ENCODE measurements at regions not wholly inside any gene's neighbourhood (a gene's known extent, or its start where the extent isn't known, plus 50 kb on each side); places are given as distances from the start of the nearest gene placed in this dataset.
A peak's percentile ranks its signal among the peaks of the same experiment; 100 is the strongest.
"Not testable (repeated sequence)": the region's sequence is repeated elsewhere in the genome, so short reads cannot be mapped to it uniquely, and the experiment has no call there.

GRCh38 chr12:102344691-102345090 lies 135.7 kb downstream of the IGF1 start:
- no peak for DNase-seq (ENCODE audit: low read depth)

- no peak for DNase-seq (ENCODE audit: low read depth)
These were observed 136.8 kb downstream of the IGF1 start for GRCh38 chr12:102343361-102344121.

GRCh38 chr12:102342281-102343006 lies 137.9 kb downstream of the IGF1 start:
- DNase-seq (ENCODE audit: low read depth), result no peak

GRCh38 chr12:102334765-102335164 lies 137.1 kb upstream of the PMCH start:
- no peak for DNase-seq (ENCODE audit: low read depth)

- no peak for DNase-seq (ENCODE audit: low read depth)
These were observed 133.8 kb upstream of the PMCH start for GRCh38 chr12:102331419-102331818.

GRCh38 chr12:102329883-102330282 lies 132.2 kb upstream of the PMCH start:
- no peak for DNase-seq (ENCODE audit: low read depth)

- DNase-seq (ENCODE audit: low read depth), result no peak
These were observed 129.3 kb upstream of the PMCH start for GRCh38 chr12:102326982-102327381.

GRCh38 chr12:102325108-102325507 lies 127.5 kb upstream of the PMCH start:
- DNase-seq (ENCODE audit: low read depth), result not testable (repeated sequence)

GRCh38 chr12:102323799-102324198 lies 126.2 kb upstream of the PMCH start:
- DNase-seq (ENCODE audit: low read depth), result no peak

GRCh38 chr12:102322254-102322653 lies 124.6 kb upstream of the PMCH start:
- no peak for DNase-seq (ENCODE audit: low read depth)

GRCh38 chr12:102321305-102322082 lies 123.9 kb upstream of the PMCH start:
- no peak for DNase-seq (ENCODE audit: low read depth)

GRCh38 chr12:102317155-102317554 lies 119.5 kb upstream of the PMCH start:
- no peak for DNase-seq (ENCODE audit: low read depth)

- no peak for DNase-seq (ENCODE audit: low read depth)
These were observed 119.1 kb upstream of the PMCH start for GRCh38 chr12:102316723-102317122.

GRCh38 chr12:102314821-102315220 lies 117.2 kb upstream of the PMCH start:
- no peak for DNase-seq (ENCODE audit: low read depth)

- DNase-seq (ENCODE audit: low read depth), result not testable (repeated sequence)
These were observed 115.7 kb upstream of the PMCH start for GRCh38 chr12:102313116-102313971.

- DNase-seq (ENCODE audit: low read depth), result no peak
These were observed 107.9 kb upstream of the PMCH start for GRCh38 chr12:102305486-102305885.

GRCh38 chr12:102304667-102305066 lies 107.0 kb upstream of the PMCH start:
- not testable (repeated sequence) for DNase-seq (ENCODE audit: low read depth)

GRCh38 chr12:102302553-102302952 lies 104.9 kb upstream of the PMCH start:
- DNase-seq (ENCODE audit: low read depth), result no peak

- no peak for DNase-seq (ENCODE audit: low read depth)
These were observed 103.9 kb upstream of the PMCH start for GRCh38 chr12:102301547-102301946.

GRCh38 chr12:102300824-102301461 lies 103.3 kb upstream of the PMCH start:
- DNase-seq (ENCODE audit: low read depth), result peak; percentile 5

All from myocyte (in vitro differentiated cells).